ENCODE measurements at regions not wholly inside any gene's neighbourhood (a gene's known extent, or its start where the extent isn't known, plus 50 kb on each side); places are given as distances from the start of the nearest gene placed in this dataset.
A peak's percentile ranks its signal among the peaks of the same experiment; 100 is the strongest.
"Not testable (repeated sequence)": the region's sequence is repeated elsewhere in the genome, so short reads cannot be mapped to it uniquely, and the experiment has no call there.

DNA sequence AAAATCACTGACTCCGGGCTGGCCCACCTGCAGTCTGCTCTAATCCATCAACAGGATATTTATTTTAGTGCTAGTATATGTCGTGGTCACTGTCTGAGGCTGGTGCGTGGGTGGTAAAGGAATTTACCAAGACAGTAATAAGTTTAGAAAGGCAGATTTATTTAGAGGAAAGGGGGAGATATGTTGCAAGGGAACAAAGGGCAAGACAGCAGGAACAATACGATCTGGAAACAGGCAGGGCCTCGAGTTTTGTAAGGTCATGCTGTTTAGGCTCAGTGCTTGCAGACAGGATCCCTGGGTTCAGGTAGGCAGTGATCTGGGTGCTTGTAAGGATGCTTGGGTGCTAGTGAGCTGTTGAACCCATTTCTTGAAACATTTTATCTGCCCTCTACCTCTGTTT lies 748.2 kb upstream of the SLITRK5 start:
- DNase-seq (ENCODE audit: low read depth, low spot score): no peak
- no peaks in the 10 kb centered on the region for H3K36me3 ChIP-seq (ENCODE audit: insufficient read depth, low read length)
- no peak for TF ChIP-seq FOXP2 (optimal IDR thresholded peaks at IDR 0.05; ENCODE audit: control extremely low read depth, extremely low read length, insufficient read depth)
- no peak for TF ChIP-seq EZH2 (IDR thresholded peaks at IDR 0.05)
- no peak for TF ChIP-seq POLR2AphosphoS5 (IDR thresholded peaks at IDR 0.05; ENCODE audit: borderline replicate concordance, low read depth, low read length)
- no peaks in the 10 kb centered on the region for H3K9me3 ChIP-seq (ENCODE audit: low read depth, low read length)
- no peak overlapping the region for H3K9ac ChIP-seq (ENCODE audit: insufficient read length)
- no peak overlapping the region for H3K27ac ChIP-seq
- no peak overlapping the region for H3K4me3 ChIP-seq

DNA sequence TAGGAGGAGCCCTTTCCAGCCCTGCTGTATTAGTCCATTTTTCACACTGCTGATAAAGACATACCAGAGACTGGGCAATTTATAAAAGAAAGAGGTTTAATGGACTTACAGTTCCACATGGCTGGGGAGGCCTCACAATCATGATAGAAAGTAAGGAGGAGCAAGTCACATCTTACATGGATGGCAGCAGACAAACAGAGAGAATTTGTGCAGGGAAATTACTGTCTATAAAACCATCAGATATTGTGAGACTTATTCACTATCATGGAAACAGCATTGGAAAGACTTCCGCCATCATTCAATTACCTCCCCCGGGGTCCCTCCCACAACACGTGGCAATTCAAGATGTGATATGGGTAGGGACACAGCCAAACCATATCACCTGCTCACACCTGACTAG lies 744.3 kb upstream of the SLITRK5 start:
- H3K36me3 ChIP-seq (ENCODE audit: insufficient read depth, low read length); H3K4me3 ChIP-seq; H3K9me3 ChIP-seq (ENCODE audit: low read depth, low read length); H3K9ac ChIP-seq (ENCODE audit: insufficient read length); DNase-seq (ENCODE audit: low read depth, low spot score); H3K27ac ChIP-seq: not testable (repeated sequence)

DNA sequence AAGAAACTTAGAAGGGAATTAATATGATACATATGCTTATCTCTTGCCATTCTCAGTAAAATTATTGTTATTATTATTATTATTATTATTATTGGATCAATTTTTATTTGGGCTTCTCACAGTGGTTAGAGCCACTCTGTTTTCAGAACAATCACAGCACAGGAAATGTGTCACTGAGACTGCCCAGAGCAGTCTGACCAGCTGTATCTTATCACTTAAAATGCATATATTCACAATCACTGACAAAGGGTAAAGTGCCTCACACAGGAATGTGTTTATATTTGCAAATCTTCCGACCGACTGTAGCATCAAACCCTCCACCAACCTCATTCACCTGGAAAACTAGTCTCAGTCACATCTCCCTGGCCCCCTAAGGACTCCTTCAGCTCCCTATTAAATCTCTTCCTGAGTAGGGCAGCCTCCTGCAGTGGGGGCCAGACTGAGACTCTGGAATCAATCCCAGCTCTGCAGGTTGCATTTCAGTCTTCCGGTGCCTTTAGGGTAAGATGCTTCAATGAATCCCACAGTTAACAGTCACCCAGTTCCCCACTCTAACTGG lies 738.3 kb upstream of the SLITRK5 start:
- Histone ChIP-seq H3K9ac (ENCODE audit: insufficient read length) (no peak overlapping the region), H3K4me3 (peak overlapping the region; percentile 9; the same call in 1 of the 2 replicates), H3K9me3 (ENCODE audit: low read depth, low read length) (no peaks in the 10 kb centered on the region), H3K27ac (no peak overlapping the region), H3K36me3 (ENCODE audit: insufficient read depth, low read length) (no peaks in the 10 kb centered on the region)
- TF ChIP-seq EZH2 (IDR thresholded peaks at IDR 0.05) (no peak), POLR2AphosphoS5 (IDR thresholded peaks at IDR 0.05; ENCODE audit: borderline replicate concordance, low read depth, low read length) (no peak), FOXP2 (optimal IDR thresholded peaks at IDR 0.05; ENCODE audit: control extremely low read depth, extremely low read length, insufficient read depth) (no peak)
- DNase-seq (ENCODE audit: low read depth, low spot score): no peak

DNA sequence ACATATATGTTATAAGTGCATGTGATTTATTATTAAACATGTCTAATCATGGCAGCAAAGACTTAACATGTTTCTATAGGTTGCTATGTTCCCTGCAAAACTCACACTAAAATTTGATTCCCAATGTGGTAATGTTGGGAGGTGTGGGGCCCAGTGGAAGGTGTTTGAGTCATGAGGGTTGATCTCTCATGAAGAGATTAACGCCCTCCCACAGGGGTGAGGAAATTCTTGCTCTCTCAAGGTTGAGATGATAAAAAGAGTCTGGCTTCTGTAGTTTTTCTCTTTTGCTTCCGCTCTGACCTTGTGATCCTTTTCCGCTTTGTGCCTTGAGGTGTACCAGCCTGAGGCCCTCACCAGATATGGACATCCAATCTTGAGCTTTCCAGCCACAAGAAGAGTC lies 737.5 kb upstream of the SLITRK5 start:
- Histone ChIP-seq H3K9ac (ENCODE audit: insufficient read length) (no peak overlapping the region), H3K4me3 (no peak overlapping the region), H3K36me3 (ENCODE audit: insufficient read depth, low read length) (no peaks in the 10 kb centered on the region), H3K9me3 (ENCODE audit: low read depth, low read length) (no peaks in the 10 kb centered on the region), H3K27ac (no peak overlapping the region)
- TF ChIP-seq POLR2AphosphoS5 (IDR thresholded peaks at IDR 0.05; ENCODE audit: borderline replicate concordance, low read depth, low read length) (no peak), FOXP2 (optimal IDR thresholded peaks at IDR 0.05; ENCODE audit: control extremely low read depth, extremely low read length, insufficient read depth) (no peak), EZH2 (IDR thresholded peaks at IDR 0.05) (no peak)
- DNase-seq (ENCODE audit: low read depth, low spot score): no peak

DNA sequence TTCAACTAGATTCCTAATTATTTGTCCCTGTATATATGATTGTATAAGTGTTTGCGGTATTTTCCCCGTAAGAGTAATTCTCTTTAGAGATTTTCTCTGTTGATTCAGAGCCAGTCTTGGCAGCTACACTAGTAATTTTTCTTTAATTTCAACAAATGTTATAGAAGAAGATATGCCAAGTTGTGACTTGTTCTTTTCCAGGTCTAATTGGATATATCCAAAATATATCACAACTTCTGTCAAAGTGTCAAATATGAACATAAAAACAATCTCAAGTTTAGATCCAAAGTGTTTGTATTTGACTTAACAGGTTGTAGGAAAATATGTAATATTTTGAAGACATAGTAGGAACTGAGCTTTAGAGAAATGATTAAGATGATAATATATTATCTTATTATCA lies 733.9 kb upstream of the SLITRK5 start:
- H3K4me3 ChIP-seq: no peak overlapping the region
- no peak for DNase-seq (ENCODE audit: low read depth, low spot score)
- H3K9ac ChIP-seq (ENCODE audit: insufficient read length): no peak overlapping the region
- TF ChIP-seq EZH2 (IDR thresholded peaks at IDR 0.05) (no peak), FOXP2 (optimal IDR thresholded peaks at IDR 0.05; ENCODE audit: control extremely low read depth, extremely low read length, insufficient read depth) (no peak), POLR2AphosphoS5 (IDR thresholded peaks at IDR 0.05; ENCODE audit: borderline replicate concordance, low read depth, low read length) (no peak)
- H3K27ac ChIP-seq: no peak overlapping the region
- H3K36me3 ChIP-seq (ENCODE audit: insufficient read depth, low read length): no peaks in the 10 kb centered on the region
- no peaks in the 10 kb centered on the region for H3K9me3 ChIP-seq (ENCODE audit: low read depth, low read length)

DNA sequence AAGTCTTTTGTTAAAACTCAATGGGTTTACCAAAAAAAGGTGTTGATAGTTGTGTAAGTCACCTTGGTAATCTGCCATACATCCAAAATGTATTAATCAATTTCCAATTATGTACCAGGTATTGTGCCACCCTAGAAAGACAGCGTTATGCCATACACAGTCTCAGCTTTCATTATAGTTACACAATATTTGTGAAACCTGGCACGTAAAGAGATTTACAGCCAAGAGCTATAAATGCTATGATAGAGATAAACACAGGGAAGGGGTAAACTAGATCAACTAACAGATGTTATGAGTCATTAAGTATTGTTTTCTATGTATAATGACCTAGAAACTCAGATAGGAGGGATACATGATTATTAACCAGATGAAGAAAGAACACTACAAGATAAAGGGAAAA lies 725.6 kb upstream of the SLITRK5 start:
- Histone ChIP-seq H3K9me3 (ENCODE audit: low read depth, low read length) (no peaks in the 10 kb centered on the region), H3K9ac (ENCODE audit: insufficient read length) (no peak overlapping the region), H3K4me3 (no peak overlapping the region), H3K36me3 (ENCODE audit: insufficient read depth, low read length) (no peaks in the 10 kb centered on the region), H3K27ac (no peak overlapping the region)
- TF ChIP-seq EZH2 (IDR thresholded peaks at IDR 0.05) (no peak), POLR2AphosphoS5 (IDR thresholded peaks at IDR 0.05; ENCODE audit: borderline replicate concordance, low read depth, low read length) (no peak)
- no peak for DNase-seq (ENCODE audit: low read depth, low spot score)

DNA sequence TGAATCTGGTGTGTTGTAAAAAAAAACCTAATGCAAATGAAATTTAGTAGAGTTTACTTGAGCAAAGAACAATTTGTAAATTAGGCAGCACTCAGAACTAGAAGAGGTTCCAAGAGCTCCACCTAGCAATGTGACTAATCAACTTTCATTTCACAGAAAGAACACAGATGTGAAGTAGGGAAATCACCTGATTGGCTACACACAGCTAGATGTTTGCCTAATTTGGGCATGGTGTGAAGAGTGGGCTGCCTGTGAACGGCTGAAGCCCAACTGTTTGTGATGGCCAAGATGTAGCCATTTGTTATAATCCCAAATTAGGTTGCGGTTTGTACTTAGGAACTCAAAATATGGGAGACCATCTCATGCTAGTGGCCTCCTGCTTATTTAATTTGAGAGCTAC lies 724.4 kb upstream of the SLITRK5 start:
- Histone ChIP-seq H3K9ac (ENCODE audit: insufficient read length) (no peak overlapping the region), H3K27ac (no peak overlapping the region)

DNA sequence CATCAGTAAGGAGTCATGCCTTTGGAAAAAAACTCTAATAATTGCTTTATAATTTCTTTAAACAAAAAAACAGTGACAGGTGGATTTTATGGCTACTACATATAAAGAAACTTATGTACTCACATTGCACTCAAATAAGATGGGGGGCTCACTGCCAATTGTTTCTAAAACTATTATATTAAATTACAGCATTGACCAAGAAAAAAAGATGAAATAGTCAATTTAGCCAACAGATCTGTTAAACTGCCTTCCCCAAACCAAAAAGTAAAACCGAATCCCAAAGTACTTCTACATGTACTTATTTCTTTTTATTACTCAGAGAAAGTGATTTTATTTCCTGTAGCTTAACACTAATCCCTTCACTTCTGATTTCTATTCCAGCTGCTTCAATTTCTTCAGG lies 716.8 kb upstream of the SLITRK5 start:
- DNase-seq (ENCODE audit: low read depth, low spot score): no peak
- no peak overlapping the region for H3K9ac ChIP-seq (ENCODE audit: insufficient read length)
- TF ChIP-seq EZH2 (IDR thresholded peaks at IDR 0.05) (no peak), POLR2AphosphoS5 (IDR thresholded peaks at IDR 0.05; ENCODE audit: borderline replicate concordance, low read depth, low read length) (no peak), FOXP2 (optimal IDR thresholded peaks at IDR 0.05; ENCODE audit: control extremely low read depth, extremely low read length, insufficient read depth) (no peak)
- H3K9me3 ChIP-seq (ENCODE audit: low read depth, low read length): no peaks in the 10 kb centered on the region
- H3K36me3 ChIP-seq (ENCODE audit: insufficient read depth, low read length): no peaks in the 10 kb centered on the region
- H3K4me3 ChIP-seq: no peak overlapping the region
- H3K27ac ChIP-seq: no peak overlapping the region

More for the DNA sequence above, 724.4 kb upstream of the SLITRK5 start:
- no peak for TF ChIP-seq POLR2AphosphoS5 (IDR thresholded peaks at IDR 0.05; ENCODE audit: borderline replicate concordance, low read depth, low read length)
- no peak for TF ChIP-seq FOXP2 (optimal IDR thresholded peaks at IDR 0.05; ENCODE audit: control extremely low read depth, extremely low read length, insufficient read depth)
- no peak for TF ChIP-seq EZH2 (IDR thresholded peaks at IDR 0.05)
- Histone ChIP-seq H3K4me3 (no peak overlapping the region), H3K9me3 (ENCODE audit: low read depth, low read length) (no peaks in the 10 kb centered on the region), H3K36me3 (ENCODE audit: insufficient read depth, low read length) (no peaks in the 10 kb centered on the region)
- DNase-seq (ENCODE audit: low read depth, low spot score): no peak

DNA sequence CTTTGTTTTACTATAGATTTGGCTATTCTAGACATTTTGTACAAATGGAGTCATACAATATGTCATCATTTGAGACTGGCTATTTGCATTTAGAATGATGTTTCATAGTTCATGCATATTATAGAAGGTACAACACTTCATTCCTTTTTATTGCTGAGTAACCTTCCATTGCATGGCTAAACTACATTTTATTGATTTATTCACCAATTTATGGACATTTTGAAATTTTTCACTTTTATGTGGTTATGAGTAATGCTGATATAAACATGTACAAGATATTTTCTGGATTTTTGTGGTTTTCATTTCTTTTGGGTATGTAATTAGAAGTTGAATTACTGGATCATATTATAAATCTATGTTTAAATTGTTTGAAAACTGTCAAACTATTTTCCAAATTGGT lies 710.3 kb upstream of the SLITRK5 start:
- Histone ChIP-seq H3K9ac (ENCODE audit: insufficient read length) (no peak overlapping the region), H3K9me3 (ENCODE audit: low read depth, low read length) (no peaks in the 10 kb centered on the region), H3K27ac (no peak overlapping the region), H3K4me3 (no peak overlapping the region), H3K36me3 (ENCODE audit: insufficient read depth, low read length) (no peaks in the 10 kb centered on the region)
- no peak for DNase-seq (ENCODE audit: low read depth, low spot score)
- TF ChIP-seq FOXP2 (optimal IDR thresholded peaks at IDR 0.05; ENCODE audit: control extremely low read depth, extremely low read length, insufficient read depth) (no peak), EZH2 (IDR thresholded peaks at IDR 0.05) (no peak), POLR2AphosphoS5 (IDR thresholded peaks at IDR 0.05; ENCODE audit: borderline replicate concordance, low read depth, low read length) (no peak)

Data from SK-N-MC (cell line).